HG03175 (cell line): ENCODE measurements at regions not wholly inside any gene's neighbourhood (a gene's known extent, or its start where the extent isn't known, plus 50 kb on each side); places are given as distances from the start of the nearest gene placed in this dataset.

Source experiments
- ATAC-seq: cut with Tn5 transposase; IDR thresholded peaks from one replicate; pipeline ENCODE4 v1.9.1; 2021; ENCODE audit warnings: mild to moderate bottlenecking, moderate library complexity; ENCODE audit not compliant: unreplicated experiment

GRCh38 chr21:23706431-23706830 lies 1900.8 kb downstream of the MRPL39 start:
- ATAC-seq: no peak

- no peak for ATAC-seq
Observed at GRCh38 chr21:23699402-23699801, 1907.9 kb downstream of the MRPL39 start.

- ATAC-seq: no peak
Observed at GRCh38 chr21:23698619-23699018, 1908.7 kb downstream of the MRPL39 start.

- ATAC-seq: no peak
Observed at GRCh38 chr21:23695443-23695842, 1911.8 kb downstream of the MRPL39 start.

GRCh38 chr21:23694390-23694789 lies 1912.9 kb downstream of the MRPL39 start:
- no peak for ATAC-seq

GRCh38 chr21:23690316-23690715 lies 1917.0 kb downstream of the MRPL39 start:
- ATAC-seq: no peak

DNA sequence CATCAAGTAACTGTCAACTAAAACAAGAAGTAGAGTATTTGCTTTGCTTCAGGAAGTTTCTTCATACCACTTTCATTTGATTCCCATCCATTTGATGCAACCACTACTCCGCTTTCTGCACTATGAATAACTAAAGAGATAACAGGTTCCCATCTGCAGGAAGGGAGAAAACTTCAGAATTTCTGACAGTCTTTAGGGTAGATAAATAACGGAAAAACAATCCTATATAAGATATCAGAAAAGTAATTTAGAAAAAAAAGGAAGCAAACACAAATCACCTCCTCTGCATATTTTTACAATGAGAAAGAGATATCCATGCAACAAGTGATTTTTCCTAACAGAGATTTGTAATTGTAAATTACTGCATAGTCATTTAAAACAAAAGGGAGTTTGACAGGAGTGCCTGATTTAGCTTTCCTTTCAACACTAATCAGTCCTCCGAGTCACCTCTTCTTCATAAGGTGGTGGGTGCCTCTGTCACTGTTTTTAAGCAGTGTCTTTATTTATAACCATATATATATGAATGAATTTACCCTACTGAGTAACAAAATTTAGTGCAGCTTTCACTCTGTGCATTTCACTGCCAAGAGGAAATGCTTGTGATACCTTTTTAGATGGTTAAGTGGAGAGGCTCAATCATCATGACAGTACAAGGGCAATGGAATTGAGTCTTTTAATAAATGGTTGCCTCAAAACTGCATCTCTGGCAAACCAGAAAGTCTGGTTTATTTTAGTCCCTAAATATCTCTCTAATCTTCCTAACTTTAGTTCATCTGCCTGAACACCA lies 1920.4 kb downstream of the MRPL39 start:
- no peak for ATAC-seq

GRCh38 chr21:23684431-23684830 lies 1922.8 kb downstream of the MRPL39 start:
- no peak for ATAC-seq

DNA sequence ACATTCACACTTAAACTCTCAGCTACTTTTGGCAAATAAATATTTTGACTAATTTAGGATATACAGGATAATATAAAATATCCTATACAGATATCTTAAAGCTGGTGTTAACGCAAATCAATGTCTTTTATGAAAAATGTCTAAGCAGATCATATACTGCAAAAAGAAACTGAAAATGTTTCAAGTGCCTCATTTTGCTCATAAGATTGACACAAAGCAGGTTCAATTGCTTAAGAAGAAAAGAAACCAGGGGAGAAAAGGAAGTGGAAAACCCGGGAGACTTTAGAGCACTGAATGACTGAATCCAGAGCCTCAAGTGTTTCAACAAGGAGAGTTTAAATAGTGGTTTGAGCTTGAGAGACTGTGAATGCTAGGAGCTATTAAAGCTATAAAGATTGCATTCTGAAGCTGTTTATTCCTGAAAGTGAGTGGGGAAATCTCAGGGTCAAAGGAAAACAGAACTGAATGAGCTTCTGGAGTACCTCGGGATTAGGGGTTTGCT lies 1943.0 kb downstream of the MRPL39 start:
- no peak for ATAC-seq

GRCh38 chr21:23660560-23660959 lies 1946.7 kb downstream of the MRPL39 start:
- ATAC-seq: no peak

DNA sequence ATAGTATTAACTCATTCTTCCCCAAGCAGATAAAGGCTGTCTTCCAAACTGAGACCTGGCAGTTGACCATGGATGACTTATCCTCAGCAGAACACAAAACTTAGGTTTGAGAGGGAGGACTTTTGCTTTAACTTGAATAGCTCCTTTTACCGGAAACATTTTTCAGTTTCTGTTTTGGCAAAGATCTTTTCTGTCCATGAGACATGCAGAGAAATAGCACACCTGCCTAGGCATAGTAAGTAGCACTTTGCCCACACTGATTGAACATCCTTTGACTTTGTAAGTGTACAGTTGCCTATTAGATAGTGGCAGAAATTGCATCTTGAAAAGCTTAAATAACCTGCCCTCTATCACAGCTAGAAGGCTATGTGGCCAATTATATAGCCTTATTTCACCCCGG lies 1962.5 kb downstream of the MRPL39 start:
- no peak for ATAC-seq

DNA sequence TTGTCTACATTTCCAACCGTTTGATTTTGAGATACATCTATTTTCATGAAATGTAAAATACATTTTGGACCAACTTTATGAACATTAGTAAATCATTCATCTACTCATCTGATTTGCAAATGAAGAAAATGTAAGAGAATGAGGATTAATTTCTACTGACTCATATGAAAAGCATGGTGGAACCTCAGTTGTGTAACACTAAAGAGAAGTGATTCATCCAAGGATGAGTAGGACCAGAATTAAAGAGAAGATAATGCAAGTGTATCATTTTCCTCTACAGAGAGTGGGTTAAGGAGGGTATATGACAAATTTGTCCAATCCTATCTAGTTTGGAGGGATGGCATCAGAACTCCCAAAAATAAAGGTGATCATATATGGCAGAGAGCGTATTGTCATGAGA lies 1967.6 kb downstream of the MRPL39 start:
- no peak for ATAC-seq

GRCh38 chr21:23638131-23638695 lies 1969.1 kb downstream of the MRPL39 start:
- ATAC-seq: no peak

- ATAC-seq: no peak
Observed at GRCh38 chr21:23633447-23633940, 1973.8 kb downstream of the MRPL39 start.

DNA sequence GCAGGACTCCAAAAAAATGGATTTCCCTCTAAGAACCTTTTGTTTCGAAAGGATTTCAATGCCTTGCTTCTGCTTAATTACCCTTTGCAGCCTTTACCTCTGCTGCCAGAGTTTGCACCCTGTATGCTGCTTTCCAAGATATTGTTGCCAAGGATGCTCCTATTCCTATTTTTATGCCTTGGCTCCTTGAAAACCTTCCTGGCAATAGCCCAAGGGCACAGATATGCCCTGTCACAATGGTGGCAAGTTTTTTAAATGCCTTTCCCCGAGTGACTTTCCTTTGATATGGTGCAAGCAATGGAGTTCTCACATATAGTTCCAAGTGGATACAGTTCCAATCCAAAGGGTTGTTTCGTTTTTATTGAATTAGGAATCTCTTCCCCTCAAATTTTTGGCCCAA lies 1983.0 kb downstream of the MRPL39 start:
- ATAC-seq: no peak

DNA sequence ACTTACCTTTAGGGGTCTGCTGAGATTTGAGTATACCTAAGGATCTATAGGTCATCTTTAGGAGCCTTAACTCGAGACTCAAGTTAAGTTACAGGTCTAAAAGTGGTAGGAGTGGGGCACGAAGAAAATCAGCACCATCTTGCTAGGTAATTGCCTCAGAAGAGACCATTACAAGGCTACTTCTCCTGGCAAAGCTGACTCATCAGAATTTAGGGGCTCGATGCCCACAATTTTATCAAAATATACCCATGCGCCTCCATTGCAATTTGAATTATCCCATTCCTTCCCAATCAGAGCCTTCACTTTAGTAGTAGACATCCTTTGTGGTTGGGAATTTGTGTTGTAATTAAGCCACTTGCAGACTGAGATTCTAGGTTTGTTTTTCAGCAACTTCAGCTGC lies 1994.3 kb downstream of the MRPL39 start:
- no peak for ATAC-seq

GRCh38 chr21:23612210-23612609 lies 1995.1 kb downstream of the MRPL39 start:
- ATAC-seq: no peak

GRCh38 chr21:23607782-23608431 lies 1999.4 kb downstream of the MRPL39 start:
- ATAC-seq: no peak

DNA sequence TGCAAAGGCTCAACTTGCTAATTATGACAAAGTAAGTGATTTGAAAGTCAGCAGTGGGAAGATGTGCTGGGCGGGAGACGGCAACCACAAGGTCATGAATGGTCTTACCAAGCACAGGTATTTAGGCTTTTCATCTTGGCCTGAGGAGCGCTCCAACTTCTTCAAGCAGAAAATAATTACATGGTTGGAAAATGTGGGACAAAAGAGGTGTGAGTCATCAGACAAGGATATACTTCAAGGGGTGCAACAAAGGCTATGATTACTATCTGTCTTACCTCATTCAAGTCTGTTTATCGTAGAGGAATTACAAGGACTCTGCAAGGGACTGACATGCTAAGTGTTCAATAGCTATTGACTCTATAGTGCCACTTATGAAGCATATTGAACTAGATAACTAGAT lies 2005.7 kb downstream of the MRPL39 start:
- no peak for ATAC-seq

GRCh38 chr21:23593582-23593981 lies 2013.7 kb downstream of the MRPL39 start:
- no peak for ATAC-seq

DNA sequence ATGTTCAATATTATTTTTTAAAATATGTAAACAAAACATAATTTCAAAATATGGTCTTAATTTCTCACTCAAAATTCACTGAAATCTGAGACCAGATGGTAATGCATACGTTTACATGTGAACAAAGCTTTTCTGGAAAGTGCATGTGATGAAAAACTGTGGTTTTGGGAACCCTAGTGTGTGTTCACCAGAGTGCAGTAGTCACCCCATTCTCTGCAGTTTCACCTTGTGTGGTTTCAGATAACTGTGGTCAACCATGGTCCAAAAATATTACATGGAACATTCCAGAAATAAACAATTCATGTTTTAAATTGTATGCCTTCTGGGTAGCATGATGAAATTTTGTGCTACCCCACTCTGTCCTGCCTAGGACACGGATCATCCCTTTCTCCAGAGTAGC lies 2021.9 kb downstream of the MRPL39 start:
- ATAC-seq: no peak

GRCh38 chr21:23579573-23579972 lies 2027.7 kb downstream of the MRPL39 start:
- ATAC-seq: no peak
